PC-9 (cell line): ENCODE measurements at regions not wholly inside any gene's neighbourhood (a gene's known extent, or its start where the extent isn't known, plus 50 kb on each side); places are given as distances from the start of the nearest gene placed in this dataset.

Experiments
- EZH2 ChIP-seq: fragments of 200-600 bp; sonication (generic); IDR thresholded peaks from 2 replicates; pipeline ENCODE4 v1.8.0; 2017; ENCODE audit warnings: antibody characterized with exemption, low read depth
- TF ChIP-seq, protein P1 (sequence below): fragments of 200-600 bp; sonication (generic); conservative IDR thresholded peaks from 2 replicates; pipeline ENCODE4 v1.6.1; 2017; ENCODE audit warnings: mixed run types, antibody characterized with exemption, mild to moderate bottlenecking, moderate library complexity

DNA sequence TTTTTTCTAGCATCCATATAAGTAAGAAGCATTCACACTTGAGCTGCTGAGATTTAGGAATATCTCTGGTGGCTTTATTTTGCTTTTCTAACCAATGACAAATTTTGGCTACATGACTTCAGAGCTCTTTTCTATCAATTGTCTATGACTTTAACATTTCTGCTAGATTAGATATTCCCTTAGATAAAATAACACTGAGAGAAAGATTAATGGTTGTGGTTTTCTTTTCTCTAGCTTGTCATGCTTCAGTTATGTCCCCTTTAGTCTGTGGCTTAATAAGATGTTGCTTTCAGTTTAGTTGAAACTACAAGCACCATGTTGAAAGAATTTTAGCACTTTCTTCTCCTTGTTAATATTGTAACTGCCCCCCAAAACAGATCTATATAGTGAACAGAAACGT is 665.6 kb upstream of the CCDC54 start:
- TF ChIP-seq, protein P1, sequence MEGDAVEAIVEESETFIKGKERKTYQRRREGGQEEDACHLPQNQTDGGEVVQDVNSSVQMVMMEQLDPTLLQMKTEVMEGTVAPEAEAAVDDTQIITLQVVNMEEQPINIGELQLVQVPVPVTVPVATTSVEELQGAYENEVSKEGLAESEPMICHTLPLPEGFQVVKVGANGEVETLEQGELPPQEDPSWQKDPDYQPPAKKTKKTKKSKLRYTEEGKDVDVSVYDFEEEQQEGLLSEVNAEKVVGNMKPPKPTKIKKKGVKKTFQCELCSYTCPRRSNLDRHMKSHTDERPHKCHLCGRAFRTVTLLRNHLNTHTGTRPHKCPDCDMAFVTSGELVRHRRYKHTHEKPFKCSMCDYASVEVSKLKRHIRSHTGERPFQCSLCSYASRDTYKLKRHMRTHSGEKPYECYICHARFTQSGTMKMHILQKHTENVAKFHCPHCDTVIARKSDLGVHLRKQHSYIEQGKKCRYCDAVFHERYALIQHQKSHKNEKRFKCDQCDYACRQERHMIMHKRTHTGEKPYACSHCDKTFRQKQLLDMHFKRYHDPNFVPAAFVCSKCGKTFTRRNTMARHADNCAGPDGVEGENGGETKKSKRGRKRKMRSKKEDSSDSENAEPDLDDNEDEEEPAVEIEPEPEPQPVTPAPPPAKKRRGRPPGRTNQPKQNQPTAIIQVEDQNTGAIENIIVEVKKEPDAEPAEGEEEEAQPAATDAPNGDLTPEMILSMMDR: no peak
- no peak for TF ChIP-seq EZH2
